ENCODE measurements at regions not wholly inside any gene's neighbourhood (a gene's known extent, or its start where the extent isn't known, plus 50 kb on each side); places are given as distances from the start of the nearest gene placed in this dataset.

GRCh38 chr2:193946806-193947205 is 1710.2 kb upstream of the SLC39A10 start:
- no peak for TF ChIP-seq EZH2 (IDR thresholded peaks at IDR 0.05; ENCODE audit: low read depth)
- no peak for TF ChIP-seq CTCF (conservative IDR thresholded peaks at IDR 0.05)
- no peaks in the 10 kb centered on the region for H3K9me3 ChIP-seq (ENCODE audit: insufficient read depth, low read depth)
- no peak overlapping the region for H3K4me3 ChIP-seq
- H3K36me3 ChIP-seq (ENCODE audit: low read depth) = no peaks in the 10 kb centered on the region
- BruUV-seq (replicated peaks) = no TSS peak
- no peak overlapping the region for H2AFZ ChIP-seq
- H4K20me1 ChIP-seq (ENCODE audit: insufficient read depth) = no peaks in the 10 kb centered on the region
- H3K27ac ChIP-seq = no peak overlapping the region
- intact Hi-C loops (cut with micrococcal nuclease; ENCODE audit: unreplicated experiment) = no loop called here
- H3F3A ChIP-seq (ENCODE audit: insufficient read depth, low read depth) = no peaks in the 10 kb centered on the region
- CTCF ChIA-PET = no interaction called here
- no peaks in the 10 kb centered on the region for H3K27me3 ChIP-seq (ENCODE audit: insufficient read depth, low read depth)
- H3K4me1 ChIP-seq (replicated peaks; ENCODE audit: insufficient read depth) = no peaks in the 10 kb centered on the region
- H3K4me2 ChIP-seq = no peak overlapping the region
- no peaks in the 10 kb centered on the region for H3K79me2 ChIP-seq (ENCODE audit: low read depth)
- DNase-seq = no peak
- POLR2A ChIA-PET (ENCODE audit: unreplicated experiment) = no interaction called here
- H3K9me2 ChIP-seq (ENCODE audit: insufficient read depth) = no peaks in the 10 kb centered on the region

- ChIA-PET CTCF (no interaction called here), POLR2A (ENCODE audit: unreplicated experiment) (no interaction called here)
- Histone ChIP-seq H3K36me3 (ENCODE audit: low read depth) (no peaks in the 10 kb centered on the region), H3K9me2 (ENCODE audit: insufficient read depth) (no peaks in the 10 kb centered on the region), H3K9me3 (ENCODE audit: insufficient read depth, low read depth) (no peaks in the 10 kb centered on the region), H2AFZ (no peak overlapping the region), H4K20me1 (ENCODE audit: insufficient read depth) (no peaks in the 10 kb centered on the region), H3K4me3 (no peak overlapping the region), H3K27me3 (ENCODE audit: insufficient read depth, low read depth) (no peaks in the 10 kb centered on the region), H3K4me2 (no peak overlapping the region), H3K27ac (no peak overlapping the region), H3K4me1 (replicated peaks; ENCODE audit: insufficient read depth) (no peaks in the 10 kb centered on the region), H3F3A (ENCODE audit: insufficient read depth, low read depth) (no peaks in the 10 kb centered on the region), H3K79me2 (ENCODE audit: low read depth) (no peaks in the 10 kb centered on the region)
- BruUV-seq (replicated peaks) = no TSS peak
- no peak for DNase-seq
- intact Hi-C loops (cut with micrococcal nuclease; ENCODE audit: unreplicated experiment) = no loop called here
- TF ChIP-seq EZH2 (IDR thresholded peaks at IDR 0.05; ENCODE audit: low read depth) = no peak
- TF ChIP-seq CTCF (conservative IDR thresholded peaks at IDR 0.05) = no peak
Measured at GRCh38 chr2:193943406-193943960, 1713.5 kb upstream of the SLC39A10 start.

GRCh38 chr2:193935114-193935513 is 1721.9 kb upstream of the SLC39A10 start:
- no peak overlapping the region for H3K27ac ChIP-seq
- no peak overlapping the region for H3K4me3 ChIP-seq
- intact Hi-C loops (cut with micrococcal nuclease; ENCODE audit: unreplicated experiment) = no loop called here
- ChIA-PET CTCF (no interaction called here), POLR2A (ENCODE audit: unreplicated experiment) (interaction anchor here (0.7 kb wide), 1 partner anchor 30 kb away, joined by 4 read pairs; no protein-coding TSS in a partner anchor)
- no peak overlapping the region for H2AFZ ChIP-seq
- H3K9me3 ChIP-seq (ENCODE audit: insufficient read depth, low read depth) = no peaks in the 10 kb centered on the region
- no peak for TF ChIP-seq CTCF (conservative IDR thresholded peaks at IDR 0.05)
- TF ChIP-seq EZH2 (IDR thresholded peaks at IDR 0.05; ENCODE audit: low read depth) = no peak
- no peaks in the 10 kb centered on the region for H3K4me1 ChIP-seq (replicated peaks; ENCODE audit: insufficient read depth)
- no peaks in the 10 kb centered on the region for H3K36me3 ChIP-seq (ENCODE audit: low read depth)
- H3K79me2 ChIP-seq (ENCODE audit: low read depth) = no peaks in the 10 kb centered on the region
- no TSS peak for BruUV-seq (replicated peaks)
- no peak for DNase-seq
- no peak overlapping the region for H3K4me2 ChIP-seq
- H3K27me3 ChIP-seq (ENCODE audit: insufficient read depth, low read depth) = no peaks in the 10 kb centered on the region
- no peaks in the 10 kb centered on the region for H3K9me2 ChIP-seq (ENCODE audit: insufficient read depth)
- H3F3A ChIP-seq (ENCODE audit: insufficient read depth, low read depth) = no peaks in the 10 kb centered on the region
- no peaks in the 10 kb centered on the region for H4K20me1 ChIP-seq (ENCODE audit: insufficient read depth)

All from PC-9 (cell line).